ENCODE measurements at regions not wholly inside any gene's neighbourhood (a gene's known extent, or its start where the extent isn't known, plus 50 kb on each side); places are given as distances from the start of the nearest gene placed in this dataset.

- TF ChIP-seq POLR2A (IDR thresholded peaks at IDR 0.05) (no peak), CTCF (IDR thresholded peaks at IDR 0.05) (no peak), EP300 (IDR thresholded peaks at IDR 0.05) (no peak)
Measured at GRCh38 chr6:104625536-104625935, 234.2 kb downstream of the HACE1 start.

Measured in tibial nerve (tissue), 4 donors.